Caco-2 (cell line): ENCODE measurements at regions not wholly inside any gene's neighbourhood (a gene's known extent, or its start where the extent isn't known, plus 50 kb on each side); places are given as distances from the start of the nearest gene placed in this dataset.

Experiments
- BruUV-seq: library from RNA; stranded (reverse); fragments of 400-500 nt; replicated peaks from 2 replicates; lab custom pipeline; 2021; lab: Mats Ljungman, UMichigan
- CTCF ChIA-PET: fragments of 300-600 bp; sonication (Branson Sonifier 250); formaldehyde crosslinking; loops from one replicate; lab custom pipeline; 2022; ENCODE audit warnings: antibody characterized with exemption; lab: Charles Lee
- POLR2A ChIA-PET: fragments of 300-600 bp; sonication (Branson Sonifier 250); formaldehyde crosslinking; loops from one replicate; lab custom pipeline; 2022; ENCODE audit warnings: antibody characterized with exemption; lab: Charles Lee
- DNase-seq, 2 experiments: peaks; one replicate each; pipeline versions ENCODE4 v3.0.0 to v3.0.0-alpha.2; 2020 to 2022
- H3K27me3 ChIP-seq: replicated peaks from 2 replicates; pipeline ENCODE4 v1.6.0; 2011; ENCODE audit warnings: low read length; ENCODE audit not compliant: control insufficient read depth, insufficient read depth
- H3K36me3 ChIP-seq: 2 replicates; pipeline ENCODE4 v1.5.1; 2011; ENCODE audit warnings: low read length; ENCODE audit not compliant: control insufficient read depth, insufficient read depth
- H3K4me1 ChIP-seq: fragments of 250-450 bp; sonication (Bioruptor Pico); 2 replicates; pipeline ENCODE4 v1.5.1; 2020; ENCODE audit warnings: mild to moderate bottlenecking
- H3K4me3 ChIP-seq: 2 replicates; pipeline ENCODE4 v1.5.1; 2011; ENCODE audit warnings: low read depth, mild to moderate bottlenecking, control low read depth, low read length
- H3K9me3 ChIP-seq: fragments of 250-450 bp; sonication (Bioruptor Pico); 2 replicates; pipeline ENCODE4 v1.5.1; 2020; ENCODE audit warnings: mild to moderate bottlenecking, moderate library complexity
- H3K27ac Mint-ChIP-seq: one replicate; pipeline ENCODE4 v1.8.0; 2022; ENCODE audit warnings: mixed read lengths; ENCODE audit not compliant: unreplicated experiment
- H3K27me3 Mint-ChIP-seq: one replicate; pipeline ENCODE4 v1.8.0; 2022; ENCODE audit warnings: mixed read lengths; ENCODE audit not compliant: insufficient read depth, unreplicated experiment
- H3K36me3 Mint-ChIP-seq: one replicate; pipeline ENCODE4 v1.8.0; 2022; ENCODE audit warnings: mild to moderate bottlenecking, mixed read lengths; ENCODE audit not compliant: insufficient read depth, unreplicated experiment
- H3K4me1 Mint-ChIP-seq: one replicate; pipeline ENCODE4 v1.8.0; 2022; ENCODE audit warnings: low read depth, mixed read lengths; ENCODE audit not compliant: unreplicated experiment
- H3K4me3 Mint-ChIP-seq: one replicate; pipeline ENCODE4 v1.8.0; 2022; ENCODE audit warnings: mild to moderate bottlenecking, moderate library complexity, mixed read lengths; ENCODE audit not compliant: unreplicated experiment
- H3K9me3 Mint-ChIP-seq: one replicate; pipeline ENCODE4 v1.8.0; 2022; ENCODE audit warnings: mixed read lengths; ENCODE audit not compliant: unreplicated experiment
- CTCF ChIP-seq, 2 experiments: fragments of 200-600 bp in 1 of 2; IDR thresholded peaks; 1 replicate in 1 of 2; 2 replicates in 1 of 2; pipeline versions ENCODE4 v1.5.1 to v1.8.0; 2011 to 2022; ENCODE audit warnings: antibody characterized with exemption in 1 of 2, control low read depth in 1 of 2, inconsistent platforms in 1 of 2, low read depth in 1 of 2, low read length in 1 of 2, mild to moderate bottlenecking in 1 of 2, moderate library complexity in 1 of 2; ENCODE audit not compliant: insufficient read depth in 1 of 2, severe bottlenecking in 1 of 2, unreplicated experiment in 1 of 2
- intact Hi-C: fragments of 100-400 bp; cut with micrococcal nuclease; formaldehyde crosslinking; loops from one replicate; pipeline ENCODE4 v1.10.0; 2022; ENCODE audit not compliant: unreplicated experiment

DNA sequence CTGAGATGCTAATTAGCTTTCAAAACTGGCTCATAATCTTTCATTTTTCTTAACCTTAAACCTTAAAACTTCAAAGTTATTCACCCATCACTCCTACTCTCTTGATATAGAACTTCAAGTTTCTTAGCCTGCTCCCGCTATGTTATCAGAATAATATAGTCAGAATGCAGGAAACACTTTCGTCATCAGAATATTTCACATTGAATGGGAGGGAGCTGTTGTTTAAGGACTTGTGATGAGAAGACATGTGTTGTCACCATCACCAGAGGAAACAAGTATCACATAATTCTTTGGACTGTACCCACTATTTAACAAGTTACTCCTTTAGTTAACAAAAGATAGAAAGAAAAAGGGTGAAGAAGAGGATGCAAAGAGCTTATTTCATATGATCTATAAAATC, 65.0 kb upstream of the FNDC3A start:
- POLR2A ChIA-PET: no interaction called here
- no peak for DNase-seq
- Mint-ChIP-seq H3K4me1 (no peaks in the 10 kb centered on the region), H3K36me3 (no peaks in the 10 kb centered on the region), H3K27ac (no peak overlapping the region), H3K27me3 (peaks cover 12% of the 10 kb centered on the region), H3K9me3 (no peaks in the 10 kb centered on the region), H3K4me3 (no peak overlapping the region)
- TF ChIP-seq CTCF (IDR thresholded peaks at IDR 0.05; ENCODE audit: insufficient read depth in 1 of 2, low read depth in 1 of 2, low read length in 1 of 2, severe bottlenecking in 1 of 2, unreplicated experiment in 1 of 2): no peak
- no peaks in the 10 kb centered on the region for H3K27me3 ChIP-seq
- no peak overlapping the region for H3K4me3 ChIP-seq
- no TSS peak for BruUV-seq
- no peaks in the 10 kb centered on the region for H3K4me1 ChIP-seq
- CTCF ChIA-PET: no interaction called here
- no peaks in the 10 kb centered on the region for H3K36me3 ChIP-seq
- H3K9me3 ChIP-seq: no peaks in the 10 kb centered on the region
- intact Hi-C loops: no loop called here

DNA sequence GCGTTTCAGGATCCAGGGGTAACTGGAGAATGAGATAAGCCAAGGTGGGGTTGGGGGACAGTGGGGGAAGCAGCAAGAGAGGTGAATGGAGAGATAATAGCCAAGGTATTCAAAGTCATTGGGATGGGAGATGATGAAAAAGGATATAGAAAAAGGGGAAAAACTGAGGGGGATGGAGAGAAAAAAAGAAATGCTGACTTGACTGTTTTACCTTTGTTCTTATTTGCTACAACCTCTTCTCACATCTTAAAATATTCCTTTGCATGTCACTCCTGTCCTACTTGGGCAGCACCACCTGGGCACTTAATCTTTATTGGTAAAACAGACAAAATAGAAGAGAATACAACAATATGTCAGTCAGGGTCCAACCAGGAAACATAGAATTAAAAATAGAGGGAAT, 56.0 kb upstream of the FNDC3A start:
- Histone ChIP-seq H3K27me3 (no peaks in the 10 kb centered on the region; the same call in 1 of the 2 replicates), H3K4me3 (no peak overlapping the region), H3K9me3 (no peaks in the 10 kb centered on the region), H3K4me1 (no peaks in the 10 kb centered on the region), H3K36me3 (no peaks in the 10 kb centered on the region)
- POLR2A ChIA-PET: no interaction called here
- CTCF ChIA-PET: no interaction called here
- no peaks in the 10 kb centered on the region for H3K9me3 Mint-ChIP-seq
- no peaks in the 10 kb centered on the region for H3K36me3 Mint-ChIP-seq
- no peak for TF ChIP-seq CTCF (IDR thresholded peaks at IDR 0.05; ENCODE audit: insufficient read depth in 1 of 2, low read depth in 1 of 2, low read length in 1 of 2, severe bottlenecking in 1 of 2, unreplicated experiment in 1 of 2)
- peaks cover 29% of the 10 kb centered on the region for H3K27me3 Mint-ChIP-seq
- no peak overlapping the region for H3K27ac Mint-ChIP-seq
- no peaks in the 10 kb centered on the region for H3K4me1 Mint-ChIP-seq
- no peak for DNase-seq
- BruUV-seq: no TSS peak
- no peak overlapping the region for H3K4me3 Mint-ChIP-seq
- intact Hi-C loops: no loop called here

DNA sequence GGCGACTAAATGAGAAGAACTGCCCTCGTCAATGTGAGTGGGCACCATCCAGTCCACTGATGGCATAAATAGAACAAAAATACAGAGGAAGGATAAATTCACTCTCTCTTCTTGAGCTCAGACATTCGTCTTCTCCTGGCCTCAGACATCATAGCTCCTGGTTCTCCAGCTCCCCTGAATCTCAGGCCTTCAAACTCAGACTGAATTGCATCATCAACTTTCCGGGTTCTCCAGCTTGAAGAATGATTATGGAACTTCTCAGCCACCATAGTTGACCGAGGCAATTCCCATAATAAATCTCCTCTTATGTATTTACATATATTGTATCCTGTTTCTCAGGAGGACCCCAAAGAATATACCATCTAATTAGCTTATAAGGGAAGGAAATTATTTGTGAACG, 55.0 kb upstream of the FNDC3A start:
- Histone ChIP-seq H3K27me3 (no peaks in the 10 kb centered on the region; the same call in 1 of the 2 replicates), H3K36me3 (no peaks in the 10 kb centered on the region), H3K4me1 (no peaks in the 10 kb centered on the region), H3K9me3 (no peaks in the 10 kb centered on the region), H3K4me3 (no peak overlapping the region)
- no TSS peak for BruUV-seq
- DNase-seq: no peak
- H3K27me3 Mint-ChIP-seq: peaks cover 25% of the 10 kb centered on the region
- no peaks in the 10 kb centered on the region for H3K4me1 Mint-ChIP-seq
- no peak overlapping the region for H3K4me3 Mint-ChIP-seq
- CTCF ChIA-PET: no interaction called here
- no peaks in the 10 kb centered on the region for H3K36me3 Mint-ChIP-seq
- POLR2A ChIA-PET: no interaction called here
- TF ChIP-seq CTCF (IDR thresholded peaks at IDR 0.05; ENCODE audit: insufficient read depth in 1 of 2, low read depth in 1 of 2, low read length in 1 of 2, severe bottlenecking in 1 of 2, unreplicated experiment in 1 of 2): no peak
- no peaks in the 10 kb centered on the region for H3K9me3 Mint-ChIP-seq
- H3K27ac Mint-ChIP-seq: no peak overlapping the region
- intact Hi-C loops: no loop called here
